ENCODE measurements at regions not wholly inside any gene's neighbourhood (a gene's known extent, or its start where the extent isn't known, plus 50 kb on each side); places are given as distances from the start of the nearest gene placed in this dataset.

DNA sequence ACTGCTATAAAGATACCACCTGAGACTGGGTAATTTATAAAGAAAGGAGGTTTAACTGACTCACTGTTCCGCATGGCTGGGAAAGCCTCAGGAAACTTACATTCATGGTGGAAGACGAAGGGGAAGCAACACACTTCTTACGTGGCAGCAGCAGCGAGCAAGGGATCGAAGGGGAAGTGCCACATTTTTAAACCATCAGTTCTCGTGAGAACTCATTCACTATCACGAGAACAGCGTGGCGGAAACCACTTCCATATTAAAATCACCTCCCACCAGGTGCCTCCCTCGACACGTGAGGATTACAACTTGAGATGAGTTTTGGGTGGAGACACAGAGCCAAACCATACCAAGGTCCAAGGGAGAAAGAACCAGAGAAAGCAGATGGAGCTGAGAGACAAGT is 454.3 kb upstream of the CDH11 start:
- 44% methylated on average over 11 of the region's 11 CpGs for WGBS (ENCODE audit: low lambda C conversion rate)
- CTCF ChIA-PET (ENCODE audit: low intra/inter-chr PET ratio, low total read pairs), result no interaction called here
- H3K4me3 ChIP-seq (replicated peaks in 1 of 3; ENCODE audit: insufficient read depth in 1 of 3, low read depth in 2 of 3, low read length in 3 of 3), result no peak overlapping the region

More for the DNA sequence above, 454.3 kb upstream of the CDH11 start:
- no TSS peak for BruUV-seq (replicated peaks)
- Histone ChIP-seq H3K27ac (ENCODE audit: extremely low read length, insufficient read depth, low read length) (no peak overlapping the region), H3K4me2 (ENCODE audit: low read depth, low read length) (no peak overlapping the region), H3K79me2 (ENCODE audit: insufficient read depth, low read length) (no peaks in the 10 kb centered on the region), H3K4me1 (ENCODE audit: insufficient read depth, low read length) (no peaks in the 10 kb centered on the region), H4K20me1 (ENCODE audit: insufficient read depth, low read length) (no peaks in the 10 kb centered on the region), H3K27me3 (ENCODE audit: control insufficient read depth in 1 of 2, insufficient read depth in 2 of 2, low read length in 2 of 2) (no peaks in the 10 kb centered on the region), H3K9ac (ENCODE audit: insufficient read depth, low read depth, low read length) (no peak overlapping the region), H3K36me3 (replicated peaks in 1 of 2; ENCODE audit: control insufficient read depth in 1 of 2, insufficient read depth in 2 of 2, low read length in 2 of 2) (no peaks in the 10 kb centered on the region), H2AFZ (ENCODE audit: low read length) (no peak overlapping the region), H3K9me3 (ENCODE audit: low read length) (no peaks in the 10 kb centered on the region)
- intact Hi-C loops (cut with micrococcal nuclease; ENCODE audit: unreplicated experiment), result no loop called here
- FAIRE-seq (no peak), DNase-seq (ENCODE audit: low spot score) (no peak), ATAC-seq (no peak)
- POLR2A ChIA-PET, result no interaction called here
- TF ChIP-seq KDM1A (CRISPR knock-in tag; IDR thresholded peaks at IDR 0.05) (no peak), AGO2 (optimal IDR thresholded peaks at IDR 0.05; ENCODE audit: low read depth, low read length) (no peak), ZNF3 (CRISPR knock-in tag; IDR thresholded peaks at IDR 0.05) (no peak), TBL1XR1 (IDR thresholded peaks at IDR 0.05; ENCODE audit: borderline replicate concordance, low read length, partially characterized antibody) (no peak), TP53 (CRISPR knock-in tag; conservative IDR thresholded peaks at IDR 0.05) (no peak), HDAC2 (CRISPR knock-in tag; IDR thresholded peaks at IDR 0.05) (no peak), MAFK (conservative IDR thresholded peaks at IDR 0.05 in 1 of 2, IDR thresholded peaks at IDR 0.05 in 1 of 2; ENCODE audit: low read length in 2 of 2) (no peak)
- TF ChIP-seq, protein P1, sequence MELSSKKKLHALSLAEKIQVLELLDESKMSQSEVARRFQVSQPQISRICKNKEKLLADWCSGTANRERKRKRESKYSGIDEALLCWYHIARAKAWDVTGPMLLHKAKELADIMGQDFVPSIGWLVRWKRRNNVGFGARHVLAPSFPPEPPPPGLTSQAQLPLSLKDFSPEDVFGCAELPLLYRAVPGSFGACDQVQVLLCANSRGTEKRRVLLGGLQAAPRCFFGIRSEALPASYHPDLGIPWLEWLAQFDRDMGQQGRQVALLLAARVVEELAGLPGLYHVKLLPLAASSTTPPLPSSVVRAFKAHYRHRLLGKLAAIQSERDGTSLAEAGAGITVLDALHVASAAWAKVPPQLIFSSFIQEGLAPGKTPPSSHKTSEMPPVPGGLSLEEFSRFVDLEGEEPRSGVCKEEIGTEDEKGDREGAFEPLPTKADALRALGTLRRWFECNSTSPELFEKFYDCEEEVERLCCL (CRISPR knock-in tag; IDR thresholded peaks at IDR 0.05; ENCODE audit: borderline replicate concordance), result no peak
- TF ChIP-seq, protein P2, sequence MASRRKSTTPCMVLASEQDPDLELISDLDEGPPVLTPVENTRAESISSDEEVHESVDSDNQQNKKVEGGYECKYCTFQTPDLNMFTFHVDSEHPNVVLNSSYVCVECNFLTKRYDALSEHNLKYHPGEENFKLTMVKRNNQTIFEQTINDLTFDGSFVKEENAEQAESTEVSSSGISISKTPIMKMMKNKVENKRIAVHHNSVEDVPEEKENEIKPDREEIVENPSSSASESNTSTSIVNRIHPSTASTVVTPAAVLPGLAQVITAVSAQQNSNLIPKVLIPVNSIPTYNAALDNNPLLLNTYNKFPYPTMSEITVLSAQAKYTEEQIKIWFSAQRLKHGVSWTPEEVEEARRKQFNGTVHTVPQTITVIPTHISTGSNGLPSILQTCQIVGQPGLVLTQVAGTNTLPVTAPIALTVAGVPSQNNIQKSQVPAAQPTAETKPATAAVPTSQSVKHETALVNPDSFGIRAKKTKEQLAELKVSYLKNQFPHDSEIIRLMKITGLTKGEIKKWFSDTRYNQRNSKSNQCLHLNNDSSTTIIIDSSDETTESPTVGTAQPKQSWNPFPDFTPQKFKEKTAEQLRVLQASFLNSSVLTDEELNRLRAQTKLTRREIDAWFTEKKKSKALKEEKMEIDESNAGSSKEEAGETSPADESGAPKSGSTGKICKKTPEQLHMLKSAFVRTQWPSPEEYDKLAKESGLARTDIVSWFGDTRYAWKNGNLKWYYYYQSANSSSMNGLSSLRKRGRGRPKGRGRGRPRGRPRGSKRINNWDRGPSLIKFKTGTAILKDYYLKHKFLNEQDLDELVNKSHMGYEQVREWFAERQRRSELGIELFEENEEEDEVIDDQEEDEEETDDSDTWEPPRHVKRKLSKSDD (CRISPR knock-in tag; IDR thresholded peaks at IDR 0.05; ENCODE audit: low read depth), result no peak
- in situ Hi-C loops (cut with HindIII; ENCODE audit: extremely low pct_ligation_motif_present, low pct_unique_long_range_greater_than_20kb), result no loop called here
